CD14-positive monocyte (primary cell): ENCODE measurements at regions not wholly inside any gene's neighbourhood (a gene's known extent, or its start where the extent isn't known, plus 50 kb on each side); places are given as distances from the start of the nearest gene placed in this dataset.

Experiments
- DNase-seq, 3 donors: peaks; one replicate each; pipeline ENCODE4 v3.0.0-alpha.2; 2011 to 2022
- H2AFZ ChIP-seq: 2 replicates; pipeline ENCODE4 v1.6.0; 2012; ENCODE audit warnings: mild to moderate bottlenecking, low read depth, low read length, inconsistent platforms; ENCODE audit not compliant: insufficient read depth, poor library complexity, severe bottlenecking
- H3K27ac ChIP-seq, 2 donors: 1 replicate in 1 of 2; 2 replicates in 1 of 2; pipeline ENCODE4 v1.5.1; 2012 to 2013; ENCODE audit warnings: low read length in 2 of 2, control low read depth in 1 of 2, inconsistent platforms in 1 of 2, low read depth in 1 of 2, mild to moderate bottlenecking in 1 of 2
- H3K27me3 ChIP-seq, 2 donors: one replicate each; pipeline versions ENCODE4 v1.6.0 to v1.6.1; 2011 to 2013; ENCODE audit warnings: low read length in 2 of 2; ENCODE audit not compliant: control insufficient read depth in 2 of 2, insufficient read depth in 2 of 2
- H3K36me3 ChIP-seq, 2 donors: replicated peaks in 1 of 2; 1 replicate in 1 of 2; 2 replicates in 1 of 2; pipeline versions ENCODE4 v1.5.1 to v1.6.1; 2012 to 2013; ENCODE audit warnings: low read length in 2 of 2, control low read depth in 1 of 2, inconsistent platforms in 1 of 2, mild to moderate bottlenecking in 1 of 2; ENCODE audit not compliant: insufficient read depth in 2 of 2, control insufficient read depth in 1 of 2
- H3K4me1 ChIP-seq, 2 donors: 1 replicate in 1 of 2; 2 replicates in 1 of 2; pipeline versions ENCODE4 v1.5.1 to v1.6.1; 2012 to 2013; ENCODE audit warnings: low read length in 2 of 2, control low read depth in 1 of 2, inconsistent platforms in 1 of 2, mild to moderate bottlenecking in 1 of 2, moderate library complexity in 1 of 2; ENCODE audit not compliant: insufficient read depth in 2 of 2, control insufficient read depth in 1 of 2
- H3K4me2 ChIP-seq: replicated peaks from 2 replicates; pipeline ENCODE3; 2012; ENCODE audit warnings: low read length, moderate library complexity, mild to moderate bottlenecking; ENCODE audit not compliant: poor library complexity, severe bottlenecking; ENCODE audit errors: extremely low read depth
- H3K4me3 ChIP-seq, 3 experiments: fragments of 200-600 bp in 1 of 3; sonication (generic) in 1 of 3; replicated peaks in 1 of 3; 1 replicate in 2 of 3; 2 replicates in 1 of 3; pipeline ENCODE4 v1.5.1; 2011 to 2013; ENCODE audit warnings: low read length in 3 of 3, mild to moderate bottlenecking in 3 of 3, control low read depth in 2 of 3, low read depth in 2 of 3, inconsistent platforms in 1 of 3, moderate library complexity in 1 of 3
- H3K79me2 ChIP-seq: 2 replicates; pipeline ENCODE4 v1.6.0; 2012; ENCODE audit warnings: mild to moderate bottlenecking, control low read depth, inconsistent platforms, low read length, moderate library complexity; ENCODE audit not compliant: insufficient read depth
- H3K9ac ChIP-seq: 2 replicates; pipeline ENCODE4 v1.6.0; 2017; ENCODE audit warnings: low read length, mild to moderate bottlenecking; ENCODE audit not compliant: insufficient read depth, poor library complexity, severe bottlenecking
- H3K9me3 ChIP-seq, 2 donors: replicated peaks in 1 of 2; 1 replicate in 1 of 2; 2 replicates in 1 of 2; pipeline versions ENCODE4 v1.5.1 to v1.6.1; 2012 to 2013; ENCODE audit warnings: low read length in 2 of 2, control low read depth in 1 of 2; ENCODE audit not compliant: control insufficient read depth in 1 of 2, insufficient read depth in 1 of 2
- H4K20me1 ChIP-seq: 2 replicates; pipeline ENCODE4 v1.6.0; 2012; ENCODE audit warnings: mild to moderate bottlenecking, low read length, control low read depth, moderate library complexity; ENCODE audit not compliant: insufficient read depth
- H3K27ac Mint-ChIP-seq, 7 donors: one replicate each; pipeline ENCODE4 v1.8.0; 2020; ENCODE audit warnings: mild to moderate bottlenecking in 7 of 7, mixed read lengths in 7 of 7, moderate library complexity in 6 of 7, inconsistent platforms in 2 of 7
- H3K27me3 Mint-ChIP-seq, 3 donors: one replicate each; pipeline ENCODE4 v1.8.0; 2021 to 2022; ENCODE audit warnings: low read depth in 3 of 3, mild to moderate bottlenecking in 3 of 3, mixed read lengths in 3 of 3, moderate library complexity in 3 of 3, inconsistent platforms in 1 of 3
- H3K36me3 Mint-ChIP-seq, 2 donors: one replicate each; pipeline ENCODE4 v1.8.0; 2020; ENCODE audit warnings: mixed read lengths in 2 of 2, inconsistent platforms in 1 of 2, mild to moderate bottlenecking in 1 of 2
- H3K4me1 Mint-ChIP-seq: one replicate; pipeline ENCODE4 v1.8.0; 2020; ENCODE audit warnings: mild to moderate bottlenecking, mixed read lengths
- H3K4me3 Mint-ChIP-seq, 2 donors: one replicate each; pipeline ENCODE4 v1.8.0; 2020; ENCODE audit warnings: mild to moderate bottlenecking in 2 of 2, mixed read lengths in 2 of 2, moderate library complexity in 1 of 2
- H3K9me3 Mint-ChIP-seq, 7 donors: one replicate each; pipeline ENCODE4 v1.8.0; 2020 to 2022; ENCODE audit warnings: mixed read lengths in 7 of 7, mild to moderate bottlenecking in 6 of 7, moderate library complexity in 6 of 7, inconsistent platforms in 2 of 7
- WGBS: methylation state at CpG from one replicate; pipeline ENCODE4 v1.1.5; 2013; ENCODE audit warnings: missing lambda C conversion rate; ENCODE audit not compliant: insufficient coverage; 5-methylcytosine and 5-hydroxymethylcytosine counted together
- intact Hi-C, 2 donors: fragments of 100-400 bp; cut with micrococcal nuclease; formaldehyde crosslinking; loops; one replicate each; pipeline versions ENCODE4 v1.15.0 to v1.15.1; 2023
- TF ChIP-seq, protein P1 (sequence below): fragments of 200-600 bp; IDR thresholded peaks from one replicate; pipeline ENCODE4 v1.8.0; 2022; ENCODE audit warnings: antibody characterized with exemption, mild to moderate bottlenecking

DNA sequence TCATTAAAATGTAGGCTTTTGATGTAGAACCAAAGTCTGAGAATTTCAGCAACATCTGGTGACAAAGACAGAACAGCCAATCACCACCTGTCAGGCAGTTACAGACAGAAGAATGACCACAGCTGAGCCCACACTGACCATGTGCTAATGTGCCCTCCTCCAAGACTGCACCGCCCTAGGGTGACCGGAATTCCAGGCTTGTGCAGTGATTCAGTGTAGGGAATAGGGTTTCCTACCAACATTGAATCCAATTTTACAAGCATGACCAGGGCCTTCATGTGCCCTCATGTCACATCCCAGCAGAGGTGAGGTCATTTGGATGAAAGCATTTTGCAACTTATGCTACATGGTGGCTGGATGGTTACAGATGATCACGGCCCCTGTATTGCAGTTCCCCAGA lies 412.5 kb downstream of the SOX2 start:
- no peak overlapping the region for H3K4me3 Mint-ChIP-seq
- no peak for DNase-seq
- Histone ChIP-seq H3K9ac (no peak overlapping the region), H3K4me2 (no peak overlapping the region), H4K20me1 (no peaks in the 10 kb centered on the region), H3K27me3 (no peaks in the 10 kb centered on the region), H3K36me3 (no peaks in the 10 kb centered on the region), H2AFZ (no peak overlapping the region), H3K27ac (no peak overlapping the region), H3K79me2 (no peaks in the 10 kb centered on the region), H3K4me1 (no peaks in the 10 kb centered on the region), H3K4me3 (no peak overlapping the region), H3K9me3 (no peaks in the 10 kb centered on the region)
- TF ChIP-seq, protein P1, sequence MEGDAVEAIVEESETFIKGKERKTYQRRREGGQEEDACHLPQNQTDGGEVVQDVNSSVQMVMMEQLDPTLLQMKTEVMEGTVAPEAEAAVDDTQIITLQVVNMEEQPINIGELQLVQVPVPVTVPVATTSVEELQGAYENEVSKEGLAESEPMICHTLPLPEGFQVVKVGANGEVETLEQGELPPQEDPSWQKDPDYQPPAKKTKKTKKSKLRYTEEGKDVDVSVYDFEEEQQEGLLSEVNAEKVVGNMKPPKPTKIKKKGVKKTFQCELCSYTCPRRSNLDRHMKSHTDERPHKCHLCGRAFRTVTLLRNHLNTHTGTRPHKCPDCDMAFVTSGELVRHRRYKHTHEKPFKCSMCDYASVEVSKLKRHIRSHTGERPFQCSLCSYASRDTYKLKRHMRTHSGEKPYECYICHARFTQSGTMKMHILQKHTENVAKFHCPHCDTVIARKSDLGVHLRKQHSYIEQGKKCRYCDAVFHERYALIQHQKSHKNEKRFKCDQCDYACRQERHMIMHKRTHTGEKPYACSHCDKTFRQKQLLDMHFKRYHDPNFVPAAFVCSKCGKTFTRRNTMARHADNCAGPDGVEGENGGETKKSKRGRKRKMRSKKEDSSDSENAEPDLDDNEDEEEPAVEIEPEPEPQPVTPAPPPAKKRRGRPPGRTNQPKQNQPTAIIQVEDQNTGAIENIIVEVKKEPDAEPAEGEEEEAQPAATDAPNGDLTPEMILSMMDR, result no peak
- H3K27me3 Mint-ChIP-seq, result no peaks in the 10 kb centered on the region
- no peak overlapping the region for H3K27ac Mint-ChIP-seq
- no peaks in the 10 kb centered on the region for H3K36me3 Mint-ChIP-seq
- H3K4me1 Mint-ChIP-seq, result no peaks in the 10 kb centered on the region
- intact Hi-C loops, result no loop called here
- 87% methylated on average over 3 of the region's 3 CpGs for WGBS
- H3K9me3 Mint-ChIP-seq, result peaks cover 0 to 4% (median 0%) of the 10 kb centered on the region in 7 donors

- H3K36me3 Mint-ChIP-seq, result no peaks in the 10 kb centered on the region
- Histone ChIP-seq H3K4me1 (no peaks in the 10 kb centered on the region), H3K9ac (no peak overlapping the region), H3K4me2 (no peak overlapping the region), H3K27ac (no peak overlapping the region), H3K9me3 (no peaks in the 10 kb centered on the region), H2AFZ (no peak overlapping the region), H3K27me3 (no peaks in the 10 kb centered on the region), H3K36me3 (no peaks in the 10 kb centered on the region), H4K20me1 (no peaks in the 10 kb centered on the region), H3K4me3 (no peak overlapping the region), H3K79me2 (no peaks in the 10 kb centered on the region)
- H3K27me3 Mint-ChIP-seq, result no peaks in the 10 kb centered on the region
- no peak overlapping the region for H3K4me3 Mint-ChIP-seq
- no CpG with 5 or more reads among the region's 1 CpG for WGBS
- intact Hi-C loops, result no loop called here
- H3K27ac Mint-ChIP-seq, result no peak overlapping the region
- H3K9me3 Mint-ChIP-seq, result peaks cover 0 to 7% (median 0%) of the 10 kb centered on the region in 7 donors
- H3K4me1 Mint-ChIP-seq, result no peaks in the 10 kb centered on the region
- DNase-seq, result no peak
- TF ChIP-seq, protein P1, result no peak
Observed at GRCh38 chr3:182124716-182125115, 413.0 kb downstream of the SOX2 start.
